ENCODE measurements at regions not wholly inside any gene's neighbourhood (a gene's known extent, or its start where the extent isn't known, plus 50 kb on each side); places are given as distances from the start of the nearest gene placed in this dataset.
A peak's percentile ranks its signal among the peaks of the same experiment; 100 is the strongest.

GRCh38 chrX:43386875-43387274 is 269.2 kb upstream of the MAOA start:
- Mint-ChIP-seq H3K4me1 (ENCODE audit: low read depth) (peaks cover 8% of the 10 kb centered on the region), H3K27me3 (no peaks in the 10 kb centered on the region), H3K9me3 (ENCODE audit: low read depth) (peaks cover 6% of the 10 kb centered on the region), H3K36me3 (ENCODE audit: insufficient read depth) (no peaks in the 10 kb centered on the region), H3K4me3 (ENCODE audit: low read depth) (no peak overlapping the region), H3K27ac (peak overlapping the region; percentile 42)
- TF ChIP-seq CTCF (IDR thresholded peaks at IDR 0.05; ENCODE audit: unreplicated experiment): no peak
- no peak for DNase-seq (ENCODE audit: low spot score, unreplicated experiment)

GRCh38 chrX:43405191-43405590 is 250.9 kb upstream of the MAOA start:
- H3K27ac Mint-ChIP-seq: no peak overlapping the region
- no peaks in the 10 kb centered on the region for H3K9me3 Mint-ChIP-seq (ENCODE audit: low read depth)
- no peak overlapping the region for H3K4me3 Mint-ChIP-seq (ENCODE audit: low read depth)
- no peaks in the 10 kb centered on the region for H3K4me1 Mint-ChIP-seq (ENCODE audit: low read depth)
- no peaks in the 10 kb centered on the region for H3K27me3 Mint-ChIP-seq
- DNase-seq (ENCODE audit: low spot score, unreplicated experiment): no peak
- TF ChIP-seq CTCF (IDR thresholded peaks at IDR 0.05; ENCODE audit: unreplicated experiment): no peak
- no peaks in the 10 kb centered on the region for H3K36me3 Mint-ChIP-seq (ENCODE audit: insufficient read depth)

GRCh38 chrX:43423876-43424275 is 232.2 kb upstream of the MAOA start:
- Mint-ChIP-seq H3K4me1 (ENCODE audit: low read depth) (no peaks in the 10 kb centered on the region), H3K4me3 (ENCODE audit: low read depth) (no peak overlapping the region), H3K36me3 (ENCODE audit: insufficient read depth) (no peaks in the 10 kb centered on the region), H3K27ac (no peak overlapping the region), H3K27me3 (no peaks in the 10 kb centered on the region), H3K9me3 (ENCODE audit: low read depth) (peaks cover under 1% of the 10 kb centered on the region)
- DNase-seq (ENCODE audit: low spot score, unreplicated experiment): no peak
- no peak for TF ChIP-seq CTCF (IDR thresholded peaks at IDR 0.05; ENCODE audit: unreplicated experiment)

- Mint-ChIP-seq H3K4me1 (ENCODE audit: low read depth) (no peaks in the 10 kb centered on the region), H3K9me3 (ENCODE audit: low read depth) (peaks cover 10% of the 10 kb centered on the region), H3K27ac (no peak overlapping the region), H3K27me3 (no peaks in the 10 kb centered on the region), H3K36me3 (ENCODE audit: insufficient read depth) (no peaks in the 10 kb centered on the region), H3K4me3 (ENCODE audit: low read depth) (no peak overlapping the region)
- DNase-seq (ENCODE audit: low spot score, unreplicated experiment): no peak
- TF ChIP-seq CTCF (IDR thresholded peaks at IDR 0.05; ENCODE audit: unreplicated experiment): no peak
Measured at GRCh38 chrX:43436517-43436916, 219.6 kb upstream of the MAOA start.

GRCh38 chrX:43446752-43447151 is 209.3 kb upstream of the MAOA start:
- no peak for DNase-seq (ENCODE audit: low spot score, unreplicated experiment)
- H3K4me1 Mint-ChIP-seq (ENCODE audit: low read depth): no peaks in the 10 kb centered on the region
- H3K9me3 Mint-ChIP-seq (ENCODE audit: low read depth): peaks cover 16% of the 10 kb centered on the region
- H3K27me3 Mint-ChIP-seq: no peaks in the 10 kb centered on the region
- no peak overlapping the region for H3K4me3 Mint-ChIP-seq (ENCODE audit: low read depth)
- H3K36me3 Mint-ChIP-seq (ENCODE audit: insufficient read depth): no peaks in the 10 kb centered on the region
- TF ChIP-seq CTCF (IDR thresholded peaks at IDR 0.05; ENCODE audit: unreplicated experiment): no peak
- H3K27ac Mint-ChIP-seq: no peak overlapping the region

All from progenitor cell of endocrine pancreas (in vitro differentiated cells).